GM19351 (cell line): ENCODE measurements at regions not wholly inside any gene's neighbourhood (a gene's known extent, or its start where the extent isn't known, plus 50 kb on each side); places are given as distances from the start of the nearest gene placed in this dataset.
"Not testable (repeated sequence)": the region's sequence is repeated elsewhere in the genome, so short reads cannot be mapped to it uniquely, and the experiment has no call there.

Experiments used
- ATAC-seq: cut with Tn5 transposase; IDR thresholded peaks from one replicate; pipeline ENCODE4 v1.9.1; 2021; ENCODE audit warnings: mild to moderate bottlenecking, moderate library complexity; ENCODE audit not compliant: unreplicated experiment

- ATAC-seq, result not testable (repeated sequence)
Measured at GRCh38 chr1:234785471-234785919, 175.5 kb upstream of the IRF2BP2 start.

DNA sequence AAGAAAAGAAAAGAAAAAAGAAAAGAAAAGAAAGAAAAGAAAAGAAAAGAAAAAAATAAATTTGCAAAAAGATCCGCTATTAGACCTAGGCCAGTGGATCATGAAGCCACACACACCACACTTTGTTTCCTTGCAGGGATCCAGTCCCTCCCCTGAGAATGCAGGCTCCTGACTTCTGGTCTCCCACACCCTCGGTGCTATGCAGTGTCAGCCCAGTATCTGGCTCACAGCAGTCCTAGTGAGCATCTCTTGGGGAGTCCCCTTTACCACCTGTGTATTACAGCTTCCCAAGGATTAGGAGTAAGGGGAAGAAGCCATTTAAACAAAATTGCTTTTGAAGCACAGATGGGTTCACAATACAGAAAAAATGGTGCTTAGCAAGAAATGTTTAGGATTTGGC lies 174.1 kb upstream of the IRF2BP2 start:
- not testable (repeated sequence) for ATAC-seq

DNA sequence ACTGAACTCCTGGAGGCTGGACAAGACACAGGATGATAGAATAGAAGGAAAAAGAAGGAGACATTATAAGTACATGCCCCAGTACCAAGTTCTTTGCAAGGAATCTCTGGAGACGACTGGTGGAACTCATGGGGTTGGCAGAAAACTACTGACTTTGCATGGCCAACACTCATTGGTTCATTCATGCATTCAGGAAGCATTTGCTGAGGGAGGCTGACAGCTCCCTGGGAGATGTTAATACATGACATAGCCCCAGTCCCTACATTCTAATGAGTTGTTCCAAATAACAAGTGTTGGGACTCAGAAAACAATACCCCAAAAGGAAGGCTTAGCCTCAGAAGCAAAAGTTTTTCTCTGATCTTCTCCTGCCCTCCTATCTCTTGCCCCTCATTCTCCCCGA lies 172.8 kb upstream of the IRF2BP2 start:
- ATAC-seq, result no peak

- ATAC-seq, result no peak
Measured at GRCh38 chr1:234782105-234782751, 172.2 kb upstream of the IRF2BP2 start.

- no peak for ATAC-seq
Measured at GRCh38 chr1:234781241-234782065, 171.5 kb upstream of the IRF2BP2 start.

DNA sequence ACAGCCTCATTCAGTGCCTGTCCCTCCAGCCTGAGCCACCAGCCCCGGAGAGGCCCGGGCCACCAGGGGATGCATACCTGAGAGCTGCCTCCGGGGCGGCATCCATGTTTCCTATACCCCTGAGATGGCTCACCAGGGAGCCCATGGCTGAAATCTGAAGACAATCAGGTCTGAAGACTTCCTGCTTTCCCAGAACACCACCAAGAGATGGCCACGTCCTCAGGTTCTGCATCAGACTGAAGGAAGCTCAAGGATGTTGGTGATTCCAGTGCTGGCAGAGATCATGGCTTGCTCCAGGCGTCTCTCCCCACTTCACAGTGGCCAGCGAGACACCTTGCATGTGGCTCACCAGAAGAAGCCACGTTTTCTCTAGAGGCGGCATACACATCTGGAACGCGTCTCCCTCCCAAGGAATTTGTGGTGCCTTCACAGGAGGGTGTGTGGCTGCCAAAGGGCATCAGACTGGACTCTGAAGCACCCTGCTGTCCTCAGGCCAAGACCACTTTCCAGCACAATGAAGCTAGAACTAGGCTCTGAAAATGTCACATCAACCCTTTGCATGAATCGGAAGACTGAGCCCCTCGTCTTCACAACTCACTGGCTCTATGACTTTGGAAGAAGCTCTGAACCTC lies 170.7 kb upstream of the IRF2BP2 start:
- no peak for ATAC-seq

DNA sequence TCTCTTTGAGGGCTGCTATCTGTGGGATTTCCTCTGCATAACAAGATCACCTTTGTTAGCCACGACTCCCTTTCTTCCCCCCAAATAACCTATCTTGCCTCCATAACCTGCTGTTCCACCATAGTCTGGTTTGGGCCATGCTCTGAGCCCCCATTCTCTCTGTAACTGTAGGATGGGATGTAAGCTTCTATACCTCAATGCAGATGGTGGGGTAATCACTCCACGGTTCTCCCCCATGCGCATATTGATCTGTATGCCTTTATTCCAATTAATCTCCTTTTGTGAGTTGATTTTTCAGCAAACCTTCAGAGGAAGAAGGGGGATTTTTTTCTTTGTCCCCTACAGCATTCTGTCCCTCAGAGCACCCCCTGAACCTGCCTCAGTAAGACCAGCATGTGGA lies 170.1 kb upstream of the IRF2BP2 start:
- no peak for ATAC-seq

GRCh38 chr1:234779600-234779999 lies 169.6 kb upstream of the IRF2BP2 start:
- ATAC-seq, result not testable (repeated sequence)

GRCh38 chr1:234779160-234779538 lies 169.2 kb upstream of the IRF2BP2 start:
- no peak for ATAC-seq

GRCh38 chr1:234778221-234779159 lies 168.5 kb upstream of the IRF2BP2 start:
- no peak for ATAC-seq

DNA sequence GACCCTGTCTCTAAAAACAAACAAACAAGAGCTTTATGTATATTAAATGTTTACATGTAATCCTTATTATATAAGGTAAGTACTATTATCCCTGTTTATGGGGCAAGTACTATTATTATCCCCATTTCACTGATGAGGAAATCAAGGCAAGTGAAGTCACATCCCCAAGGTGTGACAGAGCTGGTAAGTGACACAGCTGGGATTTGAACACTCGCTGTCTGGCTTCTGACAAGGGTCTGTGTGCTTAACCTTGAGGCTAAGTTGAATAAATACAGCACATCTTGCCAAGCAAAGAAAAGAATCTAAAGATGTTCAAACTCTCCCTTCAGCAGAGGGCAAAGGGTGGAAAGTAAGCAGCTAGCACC lies 167.9 kb upstream of the IRF2BP2 start:
- ATAC-seq, result no peak

DNA sequence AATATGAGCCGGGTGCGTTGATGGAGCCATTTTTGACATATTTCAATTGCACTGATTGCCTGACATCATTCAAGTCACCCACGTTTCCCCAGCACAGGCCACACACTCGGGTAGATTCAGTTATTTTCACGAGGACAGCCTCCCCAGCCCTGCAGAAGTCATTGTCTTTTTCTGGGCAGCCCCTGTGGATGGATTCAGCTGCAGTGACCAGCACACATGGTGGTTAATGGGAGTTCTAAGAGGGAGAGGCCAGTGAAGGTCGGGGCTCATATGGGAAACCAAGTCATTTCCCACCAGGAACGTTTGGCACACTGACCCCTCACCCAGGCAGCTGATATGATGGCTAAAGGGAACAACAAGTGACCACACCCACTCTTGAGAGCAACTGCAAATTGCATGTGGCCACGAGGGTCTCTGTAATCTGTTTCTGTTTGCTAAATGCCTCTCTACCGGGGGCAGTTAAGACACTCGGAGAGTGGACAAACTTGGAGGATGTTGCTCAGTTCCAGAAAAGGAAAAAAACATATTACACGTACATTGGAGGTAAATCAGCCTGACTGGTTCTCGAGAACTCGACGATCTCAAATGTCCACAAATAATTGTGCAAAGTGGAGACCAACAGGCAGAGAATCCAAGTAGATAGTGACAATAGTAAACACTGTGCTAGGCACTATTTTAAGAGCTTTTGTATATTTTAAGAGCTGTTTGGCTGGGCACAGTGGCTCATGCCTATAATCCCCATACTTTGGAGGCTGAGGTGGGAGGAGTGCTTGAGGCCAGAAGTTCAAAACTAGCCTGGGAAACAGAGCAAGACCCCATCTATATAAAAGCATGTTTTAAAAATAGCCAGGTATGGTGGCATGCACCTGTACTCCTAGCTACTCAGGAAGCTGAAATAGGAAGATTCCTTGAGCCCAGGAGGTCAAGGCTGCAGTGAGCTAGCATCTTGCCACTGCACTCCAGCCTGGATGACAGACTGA lies 167.2 kb upstream of the IRF2BP2 start:
- no peak for ATAC-seq

- no peak for ATAC-seq
Measured at GRCh38 chr1:234776256-234776875, 166.4 kb upstream of the IRF2BP2 start.

DNA sequence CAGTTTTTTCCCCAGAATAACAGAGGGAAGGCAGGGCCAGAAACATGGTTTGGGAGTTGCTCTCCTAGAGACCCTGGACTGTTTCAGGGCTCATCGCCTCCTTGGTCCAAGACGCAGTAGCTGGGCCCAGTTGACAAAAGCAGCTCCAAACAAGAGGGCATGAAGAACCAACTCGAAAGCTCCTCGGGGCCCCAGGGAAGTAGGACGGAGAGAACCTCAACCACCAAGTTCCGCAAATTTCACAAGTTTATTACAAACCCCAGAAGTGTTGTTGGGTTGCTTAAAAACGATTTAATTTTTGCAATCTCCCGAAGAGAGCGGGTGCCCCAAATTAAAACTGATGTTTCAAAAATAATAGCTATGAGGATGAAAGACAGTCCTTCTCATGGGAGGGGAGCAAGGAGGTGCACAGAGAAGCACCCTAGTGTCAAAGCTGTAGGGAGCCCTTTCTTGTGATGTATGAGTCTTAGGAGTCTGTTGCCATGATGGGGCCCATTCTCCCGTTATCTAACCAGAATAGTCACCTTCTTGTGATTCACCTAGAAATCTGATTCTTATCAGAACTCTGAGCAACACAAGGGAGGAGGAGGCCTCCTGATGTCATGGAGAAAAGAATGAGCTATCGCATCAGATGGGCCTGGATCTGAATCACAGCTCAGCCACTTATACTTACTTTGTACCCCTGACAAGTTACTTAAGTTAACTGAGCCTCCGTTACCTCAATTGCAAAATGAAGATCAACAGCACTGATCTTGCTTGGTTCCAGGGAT lies 165.7 kb upstream of the IRF2BP2 start:
- no peak for ATAC-seq

DNA sequence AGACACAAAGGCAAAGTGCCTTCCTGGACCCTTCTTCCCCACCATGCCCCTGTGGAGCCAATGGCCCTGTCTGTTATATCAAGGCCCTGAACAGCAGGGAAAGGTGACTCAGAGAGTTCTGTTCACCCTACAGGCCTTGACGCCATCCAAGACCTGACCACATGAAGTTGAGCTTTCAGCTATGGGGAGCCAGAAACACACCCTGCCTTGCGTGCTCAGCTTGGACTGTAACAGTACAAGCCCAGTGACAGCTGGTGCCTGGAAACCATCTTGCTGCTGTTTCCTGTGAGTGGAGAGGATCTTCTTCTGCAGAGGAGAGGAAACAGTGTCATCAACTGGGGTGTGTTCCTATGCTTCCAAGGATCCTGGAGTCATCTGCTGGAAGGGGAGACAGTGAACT lies 165.0 kb upstream of the IRF2BP2 start:
- no peak for ATAC-seq

GRCh38 chr1:234773936-234774677 lies 164.1 kb upstream of the IRF2BP2 start:
- no peak for ATAC-seq

DNA sequence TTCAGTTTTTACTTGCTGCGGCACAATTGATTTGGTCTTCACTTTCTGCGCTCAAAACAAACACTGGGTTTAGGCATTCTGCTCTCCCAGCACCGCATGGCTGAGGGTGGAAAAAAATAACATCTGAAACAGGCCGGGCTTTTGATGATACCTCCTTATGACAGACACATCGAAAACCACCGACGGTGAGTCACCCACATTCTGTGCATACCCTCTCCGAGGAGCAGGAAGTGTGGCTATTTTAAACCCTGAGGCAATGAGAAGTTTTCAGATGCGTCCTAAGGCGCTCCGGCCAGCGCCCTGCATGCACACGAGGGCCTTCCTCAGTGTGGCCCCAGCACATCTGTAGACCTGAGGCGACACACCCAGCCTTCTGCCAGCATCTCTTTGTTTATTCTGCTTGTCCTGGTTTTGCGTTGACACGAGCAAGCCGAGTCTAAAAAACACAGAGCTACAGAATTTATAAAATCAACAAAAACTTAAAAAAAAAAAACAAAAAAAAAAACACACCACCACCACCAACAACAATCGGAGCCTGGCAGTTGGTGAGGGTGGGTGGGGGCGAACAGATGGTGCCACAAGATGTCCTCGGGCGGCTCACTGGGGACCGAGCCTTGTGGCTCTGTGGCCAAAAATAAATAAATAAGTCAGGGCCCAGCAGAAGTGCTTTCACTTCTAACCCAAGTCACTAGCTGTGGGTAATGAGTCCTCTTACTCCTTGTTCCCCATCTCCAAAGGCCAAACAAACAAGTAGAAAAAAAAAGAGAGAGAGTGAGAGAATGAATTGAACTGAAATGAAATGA lies 162.6 kb upstream of the IRF2BP2 start:
- ATAC-seq, result peak; percentile 84
